Activated CD8-positive, alpha-beta memory T cell treated with anti-CD3 and anti-CD28 coated beads for 24 hours (primary cell): ENCODE measurements at regions not wholly inside any gene's neighbourhood (a gene's known extent, or its start where the extent isn't known, plus 50 kb on each side); places are given as distances from the start of the nearest gene placed in this dataset.
A peak's percentile ranks its signal among the peaks of the same experiment; 100 is the strongest.
"Not testable (repeated sequence)": the region's sequence is repeated elsewhere in the genome, so short reads cannot be mapped to it uniquely, and the experiment has no call there.

Experiments used
- DNase-seq: peaks from one replicate; pipeline ENCODE4 v3.0.0-alpha.2; 2020

- no peak for DNase-seq
Measured at GRCh38 chr10:84571146-84571545, 242.8 kb downstream of the CCSER2 start.

GRCh38 chr10:84574102-84574501 lies 245.7 kb downstream of the CCSER2 start:
- DNase-seq: no peak

DNA sequence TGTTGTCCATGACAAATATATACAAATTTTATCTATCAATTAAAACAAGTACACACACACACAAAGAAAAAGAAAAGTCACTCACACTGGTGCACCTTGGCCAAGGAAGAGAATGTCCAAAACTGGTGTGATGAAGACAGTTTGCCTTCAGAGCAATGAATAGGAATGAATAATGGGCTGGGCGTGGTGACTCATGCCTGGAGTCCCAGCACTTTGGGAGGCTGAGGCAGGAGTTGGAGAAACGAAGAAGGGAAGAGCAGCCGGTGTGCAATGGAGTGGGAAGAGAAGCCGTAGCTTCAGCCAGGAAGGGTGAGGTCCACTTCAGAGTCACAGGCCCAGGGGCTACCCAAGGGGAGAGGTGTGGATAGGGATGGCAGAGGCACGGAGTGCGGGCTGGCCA lies 253.6 kb downstream of the CCSER2 start:
- no peak for DNase-seq

- DNase-seq: no peak
Measured at GRCh38 chr10:84583501-84583900, 255.1 kb downstream of the CCSER2 start.

GRCh38 chr10:84587789-84588188 lies 259.4 kb downstream of the CCSER2 start:
- no peak for DNase-seq

DNA sequence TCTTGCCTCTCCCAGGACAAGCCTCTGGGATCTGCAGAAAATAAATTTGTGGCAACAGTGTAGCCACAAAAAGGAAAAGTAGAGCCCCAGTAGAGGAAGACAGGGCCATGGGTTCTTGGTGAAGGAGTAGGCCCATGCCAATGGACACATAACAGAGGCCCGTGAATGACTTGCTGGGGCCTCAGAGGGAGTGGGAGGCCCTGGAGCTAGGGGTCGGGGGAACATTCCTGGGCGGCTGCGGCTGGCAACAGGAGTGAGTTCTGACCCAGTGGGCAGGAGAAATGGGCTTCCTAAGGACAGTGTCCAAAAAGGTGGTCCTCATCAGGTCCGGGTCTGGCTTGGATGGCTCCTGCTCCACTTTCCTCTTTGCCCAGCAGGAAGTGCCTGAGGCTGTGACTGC lies 260.0 kb downstream of the CCSER2 start:
- peak; percentile 28 for DNase-seq

GRCh38 chr10:84588971-84589370 lies 260.6 kb downstream of the CCSER2 start:
- peak; percentile 35 for DNase-seq

- no peak for DNase-seq
Measured at GRCh38 chr10:84589526-84590205, 261.3 kb downstream of the CCSER2 start.

DNA sequence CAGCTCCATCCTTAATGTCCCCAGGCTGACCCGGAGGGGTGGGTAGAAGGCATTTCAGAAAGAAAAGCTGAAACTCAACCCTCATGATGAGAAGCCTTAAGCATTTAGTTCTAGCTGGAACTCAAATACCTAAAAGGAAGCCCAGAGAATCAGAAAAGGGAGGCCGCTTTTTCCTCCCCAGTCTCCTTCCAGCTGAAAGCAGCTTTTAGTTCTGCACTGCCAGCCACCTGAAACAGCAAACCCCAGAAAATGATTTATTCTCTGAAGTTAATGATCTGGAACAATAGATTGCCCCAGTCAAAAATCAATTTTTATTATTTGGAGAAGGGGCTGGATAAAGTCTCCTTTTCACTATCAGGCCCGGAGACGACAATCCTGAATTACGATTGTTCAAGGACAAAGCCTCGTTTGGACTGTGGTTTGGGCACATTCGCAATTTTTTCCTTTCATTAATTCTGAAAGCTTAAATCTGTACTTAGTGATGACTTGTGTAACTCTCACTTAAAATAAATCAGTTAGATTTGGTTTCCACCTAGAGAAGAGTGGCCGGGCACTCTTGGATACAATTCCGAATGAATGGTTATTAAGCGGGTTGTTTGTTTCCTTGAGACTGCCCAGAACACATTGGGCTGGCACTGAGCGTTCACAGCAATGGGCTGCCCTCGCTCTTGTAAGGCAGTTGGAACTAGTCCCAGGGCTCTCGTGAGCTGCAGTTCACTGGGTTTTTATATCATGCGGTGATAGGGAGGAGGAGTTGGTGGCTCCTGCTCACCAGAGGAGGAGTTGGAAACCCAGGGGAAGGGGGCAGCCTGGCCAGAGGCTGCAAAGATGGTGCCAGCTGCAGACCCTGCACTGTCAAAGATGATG lies 262.2 kb downstream of the CCSER2 start:
- peak; percentile 3 for DNase-seq

GRCh38 chr10:84593506-84593905 lies 265.1 kb downstream of the CCSER2 start:
- no peak for DNase-seq

- DNase-seq: no peak
Measured at GRCh38 chr10:84596585-84596984, 268.2 kb downstream of the CCSER2 start.

GRCh38 chr10:84599254-84599653 lies 270.9 kb downstream of the CCSER2 start:
- no peak for DNase-seq

DNA sequence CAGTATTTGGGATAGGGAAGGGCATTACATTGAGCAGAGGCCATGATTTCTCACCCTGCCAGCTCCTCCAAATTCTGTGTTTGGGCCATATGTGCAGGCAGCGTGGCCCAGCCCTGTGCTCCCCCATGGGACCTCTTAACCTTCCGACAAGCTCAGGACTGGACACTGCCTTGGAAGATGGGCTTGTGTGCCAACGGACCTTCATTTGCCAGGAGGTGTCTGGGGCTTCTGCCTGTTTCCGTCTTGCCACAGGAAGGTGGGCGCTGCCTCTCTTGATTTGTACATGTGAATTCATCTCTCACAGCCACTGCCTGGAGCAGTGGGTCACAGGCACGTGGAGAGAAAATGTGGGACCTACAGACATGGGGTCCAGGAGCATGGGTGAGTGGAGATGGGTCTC lies 272.6 kb downstream of the CCSER2 start:
- no peak for DNase-seq

- DNase-seq: not testable (repeated sequence)
Measured at GRCh38 chr10:84602543-84602942, 274.2 kb downstream of the CCSER2 start.

DNA sequence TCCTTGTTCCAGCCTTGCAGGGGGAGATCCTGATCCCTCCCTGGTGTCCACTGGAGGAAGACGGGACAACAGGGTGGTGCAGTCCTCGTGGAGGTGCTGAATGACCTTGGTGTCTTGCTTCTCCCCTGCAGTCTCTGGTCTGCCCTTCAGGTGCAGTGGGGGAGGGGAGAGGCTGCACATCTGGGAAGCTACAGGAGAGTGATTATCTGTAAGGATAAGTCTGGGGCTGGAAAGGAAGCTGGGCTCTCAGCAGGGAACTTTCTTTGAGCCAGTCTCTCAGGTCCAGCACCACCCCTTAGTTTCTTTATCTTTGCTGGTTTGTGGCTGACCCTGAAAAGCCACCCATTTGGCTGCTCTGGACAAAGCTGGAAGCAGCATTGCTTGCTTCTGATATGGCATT lies 275.6 kb downstream of the CCSER2 start:
- no peak for DNase-seq

DNA sequence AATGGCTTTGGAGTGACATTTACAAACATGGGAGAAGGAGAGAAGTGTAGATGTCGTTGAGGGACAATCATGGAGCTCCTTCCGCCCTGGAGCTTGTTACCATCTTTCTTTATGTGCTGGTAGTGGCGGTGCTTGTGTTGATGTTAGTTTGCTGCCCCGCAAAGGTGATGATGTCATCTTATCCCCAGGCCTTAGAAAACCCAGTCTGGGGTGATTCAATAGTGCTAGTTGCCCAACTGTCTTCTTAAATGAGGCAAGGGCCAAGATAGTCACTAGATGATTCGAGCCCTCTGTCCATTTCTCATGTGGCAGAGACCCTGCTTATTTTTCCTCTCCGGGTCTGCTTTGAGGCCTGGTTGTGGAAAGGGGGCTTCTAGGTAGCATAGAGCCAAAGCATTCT lies 277.4 kb downstream of the CCSER2 start:
- no peak for DNase-seq

DNA sequence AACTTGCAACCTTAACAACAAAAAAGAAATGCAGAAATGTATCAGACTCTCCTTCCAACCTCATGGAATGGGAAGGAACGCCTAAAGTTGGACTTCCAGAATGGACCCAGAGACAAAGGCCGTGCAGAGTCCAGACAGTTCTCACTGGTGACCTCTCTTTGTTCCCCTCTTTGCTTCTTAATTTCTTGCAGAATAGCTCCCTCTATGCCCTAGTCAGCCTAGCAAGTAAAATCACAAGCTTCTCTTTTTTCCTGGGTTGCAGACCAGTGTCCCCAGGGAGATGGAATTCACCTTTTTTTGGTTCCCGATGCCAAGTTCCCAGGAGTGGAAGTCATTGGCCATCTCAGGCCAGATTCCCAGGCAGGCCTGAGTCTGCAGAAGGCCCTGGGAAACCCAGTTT lies 278.0 kb downstream of the CCSER2 start:
- no peak for DNase-seq

DNA sequence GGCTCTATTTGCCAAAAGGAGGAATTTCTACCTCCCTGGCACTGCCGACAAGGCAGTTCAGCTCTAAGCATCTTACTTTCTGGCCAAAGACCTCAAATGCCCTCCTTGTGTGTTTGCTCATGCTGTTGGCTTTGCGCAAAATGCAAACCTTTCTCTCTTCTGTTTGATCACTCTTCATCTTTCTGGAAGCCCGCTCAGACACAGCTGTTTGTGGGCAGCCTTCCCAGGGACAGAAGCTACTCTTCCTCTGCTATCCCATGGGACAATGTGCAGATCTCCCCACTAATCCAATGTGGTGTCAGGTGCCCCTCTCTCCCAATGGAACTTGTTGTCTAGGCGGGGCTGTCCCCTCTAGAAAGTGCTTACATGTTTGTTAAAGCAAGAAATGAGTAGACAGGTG lies 278.7 kb downstream of the CCSER2 start:
- DNase-seq: no peak

GRCh38 chr10:84607523-84607922 lies 279.1 kb downstream of the CCSER2 start:
- no peak for DNase-seq

DNA sequence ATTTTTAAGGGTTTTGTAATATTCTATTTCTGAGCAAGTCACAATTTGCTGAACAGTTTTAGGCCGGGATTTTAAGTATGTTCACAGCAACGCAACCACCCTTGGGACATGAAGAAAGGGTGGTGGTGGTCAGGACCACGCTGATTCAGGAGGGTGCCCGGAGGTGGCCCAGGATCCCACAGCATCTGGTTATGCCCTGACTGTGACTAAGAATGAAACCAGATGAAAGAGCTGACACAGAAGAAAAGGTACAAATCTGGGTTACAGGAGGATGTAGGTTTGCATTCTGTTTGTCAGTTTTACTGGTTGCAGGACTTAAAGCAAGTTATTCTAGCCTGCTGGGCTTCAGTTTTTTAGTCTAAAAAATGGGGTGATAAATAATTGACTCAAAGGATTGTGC lies 279.7 kb downstream of the CCSER2 start:
- DNase-seq: no peak

GRCh38 chr10:84613336-84614021 lies 285.1 kb downstream of the CCSER2 start:
- DNase-seq: no peak

DNA sequence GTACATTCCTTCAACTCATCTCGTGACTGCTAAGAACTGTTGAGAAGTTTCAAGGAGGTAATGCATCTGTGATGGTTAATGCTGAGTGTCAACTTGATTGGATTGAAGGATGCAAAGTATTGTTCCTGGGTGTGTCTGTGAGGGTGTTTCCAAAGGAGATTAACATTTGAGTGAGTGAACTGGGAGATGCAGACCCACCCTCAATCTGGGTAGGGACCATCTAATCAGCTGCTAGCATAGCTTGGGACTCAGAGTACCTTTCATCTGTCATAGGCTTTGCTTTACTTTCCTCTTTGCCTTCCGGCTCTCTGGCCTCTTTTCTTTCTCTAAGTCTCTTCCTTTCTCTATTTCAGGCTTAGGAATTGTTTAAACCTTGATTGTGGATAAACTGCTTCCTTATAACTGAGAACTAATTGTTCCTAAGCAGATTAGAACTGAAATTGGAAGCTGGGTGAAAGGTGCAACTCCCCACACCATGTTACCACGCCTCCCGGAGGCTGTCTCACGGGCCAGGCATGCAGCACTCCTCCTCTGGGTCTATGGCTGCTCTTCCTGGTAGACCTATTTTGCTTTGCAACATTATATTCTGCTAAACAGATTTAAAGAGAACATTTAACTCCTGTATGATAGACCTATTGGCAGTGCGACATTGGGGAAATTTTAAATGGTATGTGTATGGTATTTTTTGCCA lies 298.2 kb downstream of the CCSER2 start:
- DNase-seq: no peak

DNA sequence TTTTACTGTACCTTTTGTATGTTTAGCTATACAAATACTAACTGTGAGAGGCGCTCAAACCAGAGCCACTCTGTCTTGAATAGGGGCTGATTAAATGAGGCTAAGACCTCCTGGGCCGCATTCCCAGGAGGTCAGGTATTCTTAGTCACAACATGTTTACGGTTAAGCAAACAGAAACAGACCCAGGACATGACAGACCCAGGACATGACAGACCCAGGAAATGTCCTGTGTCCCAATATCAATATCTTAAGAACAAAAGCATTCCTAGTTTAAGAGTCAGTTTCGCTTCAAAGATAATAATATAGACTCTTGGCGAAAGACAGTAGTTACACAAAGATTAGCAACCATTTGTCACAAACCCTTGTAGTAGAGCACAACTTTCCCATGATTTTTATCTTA lies 304.5 kb downstream of the CCSER2 start:
- DNase-seq: no peak
